ENCODE measurements at regions not wholly inside any gene's neighbourhood (a gene's known extent, or its start where the extent isn't known, plus 50 kb on each side); places are given as distances from the start of the nearest gene placed in this dataset.

GRCh38 chr12:30104971-30105370, 321.2 kb upstream of the TMTC1 start:
- no peak for TF ChIP-seq CTCF (IDR thresholded peaks at IDR 0.05)
- TF ChIP-seq POLR2A (IDR thresholded peaks at IDR 0.05): no peak
